HCT116 (cell line): ENCODE measurements at regions not wholly inside any gene's neighbourhood (a gene's known extent, or its start where the extent isn't known, plus 50 kb on each side); places are given as distances from the start of the nearest gene placed in this dataset.

ENCODE experiments used
- CEBPB ChIP-seq: IDR thresholded peaks from 2 replicates; pipeline ENCODE4 v1.6.1; 2012; ENCODE audit warnings: low read depth
- CTCF ChIP-seq, 3 experiments: fragments of 200-600 bp in 1 of 3; sonication (generic) in 1 of 3; IDR thresholded peaks in 2 of 3; conservative IDR thresholded peaks in 1 of 3; 2 replicates each; pipeline ENCODE4 v1.5.1; 2012 to 2017; ENCODE audit warnings: low read depth in 2 of 3, low read length in 2 of 3, antibody characterized with exemption in 1 of 3, borderline replicate concordance in 1 of 3, control low read depth in 1 of 3, mild to moderate bottlenecking in 1 of 3, mixed read lengths in 1 of 3, mixed run types in 1 of 3, moderate library complexity in 1 of 3; ENCODE audit not compliant: insufficient read depth in 1 of 3
- ELF1 ChIP-seq: IDR thresholded peaks from 2 replicates; pipeline ENCODE4 v1.6.1; 2012; ENCODE audit warnings: low read depth, borderline replicate concordance
- EZH2 ChIP-seq: fragments of 200-600 bp; sonication (generic); IDR thresholded peaks from 2 replicates; pipeline ENCODE4 v1.6.1; 2017; ENCODE audit warnings: antibody characterized with exemption, mixed run types
- EZH2phosphoT487 ChIP-seq: fragments of 200-600 bp; IDR thresholded peaks from 2 replicates; pipeline ENCODE4 v1.6.1; 2018; ENCODE audit warnings: antibody characterized with exemption, borderline replicate concordance
- FOSL1 ChIP-seq: IDR thresholded peaks from 2 replicates; pipeline ENCODE4 v1.6.1; 2012; ENCODE audit warnings: low read depth
- POLR2A ChIP-seq: IDR thresholded peaks from 2 replicates; pipeline ENCODE4 v1.7.0; 2011; ENCODE audit warnings: borderline replicate concordance; ENCODE audit not compliant: insufficient read depth, insufficient read length; ENCODE audit errors: extremely low read depth
- POLR2AphosphoS5 ChIP-seq: IDR thresholded peaks from 2 replicates; pipeline ENCODE4 v1.6.1; 2011; ENCODE audit warnings: mild to moderate bottlenecking, low read depth, low read length, moderate library complexity
- RAD21 ChIP-seq: IDR thresholded peaks from 2 replicates; pipeline ENCODE4 v1.6.1; 2012; ENCODE audit warnings: low read depth, mild to moderate bottlenecking
- SIN3A ChIP-seq: IDR thresholded peaks from 2 replicates; pipeline ENCODE4 v1.6.1; 2012; ENCODE audit warnings: low read depth
- SP1 ChIP-seq: IDR thresholded peaks from 2 replicates; pipeline ENCODE4 v1.6.1; 2012; ENCODE audit warnings: low read depth
- YY1 ChIP-seq: IDR thresholded peaks from 2 replicates; pipeline ENCODE4 v1.6.1; 2011; ENCODE audit warnings: low read length, low read depth, moderate library complexity, mild to moderate bottlenecking; ENCODE audit not compliant: insufficient replicate concordance; ENCODE audit errors: extremely low read depth
- ZNF274 ChIP-seq: fragments of 200-500 bp; sonication (Bioruptor generic); IDR thresholded peaks from 2 replicates; pipeline ENCODE4 v1.6.1; 2014; ENCODE audit warnings: mild to moderate bottlenecking, low read depth, low read length, inconsistent platforms

GRCh38 chr18:28485210-28485801 is 308.4 kb upstream of the CDH2 start:
- no peak for TF ChIP-seq RAD21
- no peak for TF ChIP-seq SP1
- TF ChIP-seq EZH2phosphoT487, result no peak
- TF ChIP-seq POLR2A, result no peak
- TF ChIP-seq EZH2, result no peak
- no peak for TF ChIP-seq CTCF (IDR thresholded peaks at IDR 0.05 in 2 of 3, conservative IDR thresholded peaks at IDR 0.05 in 1 of 3; ENCODE audit: borderline replicate concordance in 1 of 3, insufficient read depth in 1 of 3, low read depth in 2 of 3, low read length in 2 of 3)
- TF ChIP-seq YY1, result no peak
- no peak for TF ChIP-seq ZNF274
- TF ChIP-seq SIN3A, result no peak
- no peak for TF ChIP-seq POLR2AphosphoS5
- TF ChIP-seq ELF1, result no peak
- no peak for TF ChIP-seq FOSL1
- no peak for TF ChIP-seq CEBPB
